ENCODE measurements at regions not wholly inside any gene's neighbourhood (a gene's known extent, or its start where the extent isn't known, plus 50 kb on each side); places are given as distances from the start of the nearest gene placed in this dataset.

DNA sequence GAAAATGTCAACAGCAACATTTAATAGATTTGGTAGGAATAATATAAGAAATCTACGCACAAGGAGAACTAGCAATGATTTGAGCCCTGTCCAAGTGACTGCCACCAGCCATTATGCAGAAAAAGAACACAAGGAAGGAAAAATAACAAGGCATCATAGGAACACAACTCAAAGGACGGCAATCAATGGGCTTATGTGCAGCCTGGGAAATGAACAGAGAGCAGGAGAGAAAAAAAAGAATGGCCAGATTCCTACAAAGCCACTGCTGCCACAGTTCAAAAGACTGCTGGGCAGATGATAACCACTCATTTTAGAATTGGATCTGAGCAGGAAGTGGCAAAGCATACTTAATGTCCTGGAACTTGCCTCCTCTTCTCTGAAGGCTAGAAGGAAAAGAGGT lies 274.3 kb upstream of the CAMK1G start:
- H3K9me3 Mint-ChIP-seq = no peaks in the 10 kb centered on the region
- no peak for ATAC-seq
- no peak for DNase-seq (ENCODE audit: low spot score in 2 of 2)

DNA sequence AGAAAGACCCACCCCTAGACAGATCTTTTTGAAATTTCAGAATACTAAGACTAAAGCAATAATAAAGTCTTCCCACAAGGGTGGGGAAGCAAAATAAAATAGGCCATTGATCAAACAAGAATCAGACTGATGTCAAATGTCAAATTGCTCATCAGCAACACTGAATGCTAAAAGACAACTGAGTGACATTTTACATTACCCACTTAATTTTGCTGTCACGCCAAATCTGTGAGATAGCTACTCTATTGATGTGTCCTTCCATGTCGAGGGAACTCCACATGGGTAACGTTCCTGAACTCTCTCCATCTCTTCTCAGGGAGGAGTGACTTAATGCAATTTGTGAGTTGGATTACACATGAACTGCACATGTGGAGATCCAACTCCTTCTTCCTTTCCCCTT lies 271.7 kb upstream of the CAMK1G start:
- no peak for DNase-seq (ENCODE audit: low spot score in 2 of 2)
- no peak for ATAC-seq
- no peaks in the 10 kb centered on the region for H3K36me3 Mint-ChIP-seq
- no peaks in the 10 kb centered on the region for H3K9me3 Mint-ChIP-seq
- no peak overlapping the region for H3K27ac Mint-ChIP-seq

More for the DNA sequence above, 274.3 kb upstream of the CAMK1G start:
- H3K27ac Mint-ChIP-seq = no peak overlapping the region
- H3K36me3 Mint-ChIP-seq = no peaks in the 10 kb centered on the region

DNA sequence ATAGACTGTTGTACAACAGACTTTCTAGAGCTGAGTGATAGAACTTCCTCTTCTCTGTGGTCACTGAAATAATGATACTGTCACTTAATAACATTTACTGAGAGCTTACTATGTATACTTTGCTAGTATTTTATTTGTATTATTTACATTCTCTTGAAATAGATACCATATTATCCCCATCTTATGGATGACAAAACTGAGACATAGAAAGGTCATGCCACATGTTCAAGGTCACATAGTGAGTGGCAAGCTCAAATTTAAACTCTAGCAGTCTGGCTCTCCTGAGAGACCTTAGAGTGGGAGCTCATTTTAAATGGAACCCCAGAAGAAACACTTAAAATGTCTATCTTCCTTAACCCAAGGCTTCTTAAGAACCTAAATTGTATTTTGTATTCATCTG lies 266.6 kb upstream of the CAMK1G start:
- ATAC-seq = no peak
- Mint-ChIP-seq H3K27ac (no peak overlapping the region), H3K9me3 (peaks cover 0 to 4% of the 10 kb centered on the region in 2 donors), H3K36me3 (no peaks in the 10 kb centered on the region)
- no peak for DNase-seq (ENCODE audit: low spot score in 2 of 2)

DNA sequence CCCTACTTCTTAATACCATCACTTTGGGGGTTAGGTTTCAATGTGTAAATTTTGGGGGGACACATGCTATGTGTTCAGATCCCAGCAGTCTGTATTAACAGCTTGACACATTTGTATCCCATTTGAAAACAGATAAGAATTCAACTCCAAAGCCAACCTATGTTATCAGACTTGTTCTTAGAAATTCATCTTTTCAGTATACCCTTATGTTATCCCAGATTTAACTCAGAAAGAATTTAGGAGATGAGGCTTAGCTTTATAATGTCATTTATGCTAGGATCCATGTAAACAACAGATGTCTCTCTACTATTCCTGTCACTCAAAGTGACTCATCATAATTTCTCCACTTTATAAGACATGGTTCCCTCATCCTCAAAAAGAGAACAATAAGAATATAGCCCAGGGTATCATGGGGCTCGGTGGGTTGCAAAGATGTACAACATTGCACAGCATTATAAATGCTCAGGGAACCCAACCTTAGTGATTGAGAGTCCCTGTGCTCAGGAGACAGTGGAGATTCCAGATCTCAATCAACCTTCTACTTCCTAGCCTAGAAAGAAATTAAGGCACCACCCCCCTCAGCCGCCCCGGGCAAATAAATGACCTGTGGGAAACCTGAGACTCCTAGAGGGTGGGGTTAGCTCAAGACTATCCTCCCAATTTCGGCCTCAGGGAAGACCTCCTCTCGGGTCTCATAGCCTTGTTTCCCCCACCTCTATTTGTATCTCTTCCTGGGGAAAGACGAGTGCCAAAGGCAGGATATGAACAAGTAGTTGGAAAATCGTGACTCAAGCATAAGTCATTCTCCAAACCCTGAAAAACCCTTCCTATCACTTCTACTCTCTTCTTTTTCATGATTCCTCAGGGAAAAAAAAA lies 265.1 kb upstream of the CAMK1G start:
- H3K27ac Mint-ChIP-seq = no peak overlapping the region
- peaks cover 0 to 4% of the 10 kb centered on the region in 2 donors for H3K9me3 Mint-ChIP-seq
- H3K36me3 Mint-ChIP-seq = no peaks in the 10 kb centered on the region
- no peak for ATAC-seq
- no peak for DNase-seq (ENCODE audit: low spot score in 2 of 2)

DNA sequence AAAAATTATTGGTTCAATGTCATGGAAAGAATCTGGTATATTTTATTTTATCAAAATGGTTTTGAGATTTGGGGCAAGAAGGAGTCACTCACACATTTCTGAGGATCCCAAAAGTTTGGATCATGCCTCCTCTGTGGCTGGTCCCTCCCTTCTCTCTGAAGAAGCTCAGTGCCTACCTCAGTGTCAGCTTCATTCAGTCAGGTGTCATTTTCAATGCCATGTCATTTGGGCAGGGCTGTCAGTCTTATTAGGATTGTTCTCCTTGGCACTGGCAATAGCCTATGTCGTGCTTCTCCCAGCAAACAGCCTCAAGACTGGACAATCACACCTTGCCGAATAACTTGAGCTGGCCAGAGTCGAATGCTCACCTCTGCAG lies 264.5 kb upstream of the CAMK1G start:
- H3K27ac Mint-ChIP-seq = no peak overlapping the region
- peaks cover 0 to 4% of the 10 kb centered on the region in 2 donors for H3K9me3 Mint-ChIP-seq
- H3K36me3 Mint-ChIP-seq = no peaks in the 10 kb centered on the region
- DNase-seq (ENCODE audit: low spot score in 2 of 2) = no peak
- no peak for ATAC-seq

DNA sequence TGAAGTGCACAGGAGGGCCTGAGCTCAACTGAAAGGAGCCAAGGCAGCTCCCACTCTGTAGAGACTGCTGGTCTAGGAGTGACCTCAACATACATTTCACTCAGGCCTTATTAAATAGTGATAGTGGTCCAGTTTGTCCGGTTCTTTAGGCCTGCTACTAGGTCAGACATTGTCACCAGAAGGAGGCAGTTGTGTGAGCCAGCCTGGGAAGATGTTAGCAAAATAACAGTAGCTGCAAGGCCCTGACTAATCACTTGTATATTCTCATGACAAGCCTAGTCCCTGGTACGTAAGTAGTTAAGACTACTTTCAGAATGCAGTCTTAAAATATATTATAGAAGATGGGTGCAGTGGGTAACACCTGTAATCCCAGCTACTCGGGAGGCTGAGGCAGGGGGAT lies 264.0 kb upstream of the CAMK1G start:
- ATAC-seq (no peak), DNase-seq (ENCODE audit: low spot score in 2 of 2) (no peak)
- Mint-ChIP-seq H3K9me3 (peaks cover 0 to 4% of the 10 kb centered on the region in 2 donors), H3K27ac (no peak overlapping the region), H3K36me3 (no peaks in the 10 kb centered on the region)

DNA sequence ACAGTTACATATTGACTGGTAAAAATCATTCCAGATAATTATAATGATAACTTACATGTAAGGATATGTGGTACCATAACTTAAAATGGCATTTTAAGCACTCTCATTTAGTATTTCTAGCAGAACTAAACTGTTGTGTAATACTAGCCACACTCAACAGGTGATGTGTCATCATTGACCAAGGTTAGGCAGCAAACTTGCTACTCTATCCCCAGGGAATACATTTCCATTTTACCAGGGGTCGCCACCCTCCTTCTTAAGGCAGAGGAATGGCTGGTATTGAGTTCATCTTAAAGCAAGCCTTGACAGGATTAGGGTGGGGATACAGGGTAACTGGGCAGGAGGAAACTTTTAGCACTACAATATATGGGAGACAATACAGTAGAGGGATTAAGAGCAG lies 259.8 kb upstream of the CAMK1G start:
- Mint-ChIP-seq H3K9me3 (no peaks in the 10 kb centered on the region), H3K27ac (no peak overlapping the region), H3K36me3 (no peaks in the 10 kb centered on the region)
- no peak for ATAC-seq
- DNase-seq (ENCODE audit: low spot score in 2 of 2) = no peak

DNA sequence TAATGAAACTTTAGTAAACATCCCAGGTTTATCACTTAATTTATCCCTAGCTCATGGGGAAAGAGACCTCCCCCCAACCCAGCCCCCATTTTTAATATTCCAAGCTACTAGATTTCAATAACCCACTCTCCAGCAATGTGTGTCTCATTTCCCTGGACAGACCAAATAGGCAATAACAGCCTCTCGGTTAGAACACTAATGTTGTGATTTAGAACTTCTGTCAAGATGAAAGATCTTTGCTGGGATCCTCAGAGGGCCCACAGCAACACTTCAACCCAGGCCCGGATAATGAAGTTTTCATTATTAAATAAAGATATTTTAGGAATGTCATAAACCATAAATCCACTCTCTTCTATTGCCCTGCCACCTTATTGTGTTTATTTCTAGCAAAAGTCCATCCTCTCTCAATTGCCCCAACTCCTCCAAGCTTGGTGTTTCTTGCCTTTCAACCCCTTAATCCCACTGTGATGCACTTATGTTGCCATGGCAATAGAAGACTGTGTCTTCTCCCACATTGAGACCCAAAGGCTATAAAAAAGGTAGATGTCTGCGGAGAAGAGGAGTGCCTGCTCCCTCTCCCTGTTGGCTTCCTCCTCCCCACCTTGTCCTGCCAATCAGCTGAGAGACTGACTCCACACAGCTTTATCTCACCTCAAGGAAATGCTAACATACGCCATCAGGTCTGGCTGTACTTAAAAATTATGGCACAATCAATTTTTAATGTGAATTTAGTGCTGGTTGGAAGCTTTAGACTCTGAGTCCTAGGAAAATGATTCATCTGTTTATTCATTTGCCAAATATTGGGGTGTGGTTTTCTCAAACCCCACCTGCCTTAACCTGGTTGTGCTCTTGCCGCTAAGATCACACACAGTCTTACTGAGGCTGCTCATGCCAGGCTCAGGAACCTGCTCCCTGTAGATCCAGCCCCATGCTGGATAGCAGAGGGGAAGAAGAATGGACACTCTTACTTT lies 258.3 kb upstream of the CAMK1G start:
- ATAC-seq (no peak), DNase-seq (ENCODE audit: low spot score in 2 of 2) (no peak)
- Mint-ChIP-seq H3K9me3 (no peaks in the 10 kb centered on the region), H3K36me3 (no peaks in the 10 kb centered on the region), H3K27ac (no peak overlapping the region)

DNA sequence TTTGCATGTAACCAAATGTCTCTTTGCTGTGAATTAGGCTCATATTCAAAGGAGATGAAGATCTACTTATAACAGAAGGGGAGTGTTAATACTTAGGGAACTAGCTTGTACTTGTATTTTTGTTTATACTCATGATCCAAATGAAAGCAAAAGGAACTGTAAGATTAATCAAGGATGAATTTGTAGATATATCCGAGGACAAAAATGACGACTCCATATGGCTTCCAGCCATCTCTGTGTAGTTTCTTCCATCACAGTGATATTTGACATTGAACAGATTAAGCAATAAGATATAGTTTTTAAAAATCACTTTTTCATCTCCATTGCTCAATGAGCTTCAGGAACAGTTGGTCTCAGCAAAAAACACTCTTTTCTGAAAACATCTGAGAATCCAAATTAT lies 257.4 kb upstream of the CAMK1G start:
- ATAC-seq (no peak), DNase-seq (ENCODE audit: low spot score in 2 of 2) (no peak)
- no peaks in the 10 kb centered on the region for H3K36me3 Mint-ChIP-seq
- no peak overlapping the region for H3K27ac Mint-ChIP-seq
- H3K9me3 Mint-ChIP-seq = no peaks in the 10 kb centered on the region

DNA sequence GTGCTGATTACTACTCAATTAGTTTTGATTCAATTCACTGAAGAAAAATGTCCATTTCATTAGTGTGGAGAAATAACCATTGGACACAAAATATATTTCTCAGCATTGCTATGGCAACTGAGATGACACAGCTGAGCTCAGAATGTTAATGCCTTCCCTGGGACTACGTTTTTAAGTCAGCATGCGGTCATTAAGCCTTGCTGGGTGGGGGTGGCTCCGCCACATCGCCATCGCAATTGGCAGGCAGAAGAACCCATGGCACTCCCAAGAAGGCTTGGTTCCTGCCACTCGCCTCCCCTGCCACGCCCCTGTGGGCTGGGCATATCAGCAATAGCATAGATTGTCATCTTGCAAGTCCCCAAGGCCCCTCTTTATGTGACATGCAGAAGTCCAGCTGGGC lies 256.7 kb upstream of the CAMK1G start:
- Mint-ChIP-seq H3K27ac (no peak overlapping the region), H3K36me3 (no peaks in the 10 kb centered on the region), H3K9me3 (no peaks in the 10 kb centered on the region)
- DNase-seq (ENCODE audit: low spot score in 2 of 2) = no peak
- ATAC-seq = no peak

DNA sequence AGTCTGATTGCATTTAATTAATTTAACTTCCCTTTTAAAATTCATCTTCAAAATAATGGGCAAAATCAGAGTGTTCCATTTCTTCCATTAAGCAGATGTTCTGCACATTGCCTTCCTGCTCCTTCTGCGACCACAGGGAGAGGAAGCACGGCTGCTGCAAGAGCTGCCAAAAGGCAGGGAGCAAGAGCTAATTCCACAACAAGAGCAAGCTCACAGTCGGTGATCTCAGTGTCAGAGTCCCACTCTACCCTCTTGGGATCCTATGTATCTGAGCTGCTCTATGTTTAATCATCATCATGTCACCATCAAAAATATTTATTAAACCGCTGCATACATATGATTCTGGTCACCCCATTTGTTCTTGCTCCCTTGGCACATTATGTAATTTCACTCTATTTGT lies 255.3 kb upstream of the CAMK1G start:
- Mint-ChIP-seq H3K27ac (no peak overlapping the region), H3K36me3 (no peaks in the 10 kb centered on the region), H3K9me3 (no peaks in the 10 kb centered on the region)
- DNase-seq (ENCODE audit: low spot score in 2 of 2) = no peak
- ATAC-seq = no peak

DNA sequence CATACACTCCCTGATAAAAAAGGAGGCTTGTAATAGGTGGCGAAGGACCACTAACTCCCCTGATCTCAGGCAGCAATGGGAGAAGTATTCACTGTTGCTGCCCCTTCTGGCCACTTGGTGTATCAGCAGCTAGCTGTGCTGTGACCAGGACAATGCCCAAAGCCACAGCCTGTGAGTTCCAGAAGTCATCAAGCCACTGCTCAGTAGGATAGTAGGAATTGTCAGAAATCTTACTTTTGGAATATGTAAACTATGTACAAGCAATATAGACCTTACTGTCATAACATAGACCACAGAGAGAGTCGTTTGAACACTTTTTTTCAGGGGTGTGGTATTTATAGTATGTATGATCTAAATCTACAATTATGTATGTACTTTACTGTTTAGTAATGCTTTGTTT lies 248.3 kb upstream of the CAMK1G start:
- peak overlapping the region in 1 of 2 donors; percentile 66 for H3K27ac Mint-ChIP-seq
- DNase-seq (ENCODE audit: low spot score in 2 of 2) (no peak), ATAC-seq (peak in 1 of 2 donors; percentile 61)
- H3K9me3 Mint-ChIP-seq = no peaks in the 10 kb centered on the region
- H3K36me3 Mint-ChIP-seq = no peaks in the 10 kb centered on the region

DNA sequence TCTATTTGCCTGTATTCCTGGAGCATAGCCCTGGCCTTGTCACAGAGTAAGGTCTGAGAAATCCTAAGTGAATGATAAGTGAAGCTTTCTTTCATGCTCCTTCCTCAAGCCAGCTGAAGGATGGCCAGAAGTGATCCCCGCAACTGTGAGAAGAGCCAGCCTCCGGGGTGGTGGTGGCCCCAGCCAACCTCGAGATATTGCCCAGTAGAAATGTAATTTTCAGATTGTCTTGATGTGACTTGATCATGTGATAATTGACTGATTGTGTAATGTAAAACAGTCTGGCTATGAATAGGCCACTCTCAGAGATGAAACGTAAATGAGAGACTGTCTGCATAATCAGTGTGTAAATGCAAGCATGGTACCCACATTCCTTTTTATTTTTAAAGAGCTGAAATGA lies 242.4 kb upstream of the CAMK1G start:
- H3K36me3 Mint-ChIP-seq = no peaks in the 10 kb centered on the region
- ATAC-seq (no peak), DNase-seq (ENCODE audit: low spot score in 2 of 2) (no peak)
- no peaks in the 10 kb centered on the region for H3K9me3 Mint-ChIP-seq
- H3K27ac Mint-ChIP-seq = no peak overlapping the region

DNA sequence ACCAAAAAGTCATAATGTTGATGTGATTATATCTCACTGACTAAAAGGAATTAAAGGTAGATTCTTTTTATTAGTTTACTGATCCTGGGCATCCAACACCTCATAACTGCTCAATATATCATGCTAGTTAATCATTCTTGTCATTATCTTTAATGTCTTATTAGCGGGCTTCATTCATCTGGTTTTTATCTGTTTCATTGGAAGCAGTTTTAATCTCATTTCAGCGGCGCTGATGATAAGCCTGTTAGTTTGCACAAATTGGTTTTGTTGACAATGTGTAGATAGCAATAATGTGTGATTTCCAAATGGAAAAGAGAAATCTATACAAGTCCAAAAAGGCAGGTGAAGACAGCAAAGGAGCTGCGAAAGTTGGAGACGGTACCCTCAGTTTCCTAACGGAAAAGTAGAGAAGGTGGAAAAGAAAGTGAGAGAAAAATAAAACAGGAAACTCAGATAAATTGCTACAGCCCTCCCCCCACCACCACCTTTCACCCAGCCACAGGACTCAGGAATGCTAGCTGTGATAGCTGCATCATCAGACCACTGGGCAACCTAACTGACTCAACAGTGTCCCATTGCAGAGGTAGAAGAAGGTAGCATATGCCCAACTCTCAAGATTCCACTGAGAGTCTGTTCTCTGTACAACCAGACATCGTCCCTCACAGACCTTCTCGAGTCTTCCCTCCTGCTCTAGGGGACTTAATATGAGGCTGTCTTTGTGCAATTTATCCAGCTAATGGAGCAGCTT lies 241.7 kb upstream of the CAMK1G start:
- no peaks in the 10 kb centered on the region for H3K36me3 Mint-ChIP-seq
- ATAC-seq (no peak), DNase-seq (ENCODE audit: low spot score in 2 of 2) (no peak)
- no peaks in the 10 kb centered on the region for H3K9me3 Mint-ChIP-seq
- no peak overlapping the region for H3K27ac Mint-ChIP-seq

DNA sequence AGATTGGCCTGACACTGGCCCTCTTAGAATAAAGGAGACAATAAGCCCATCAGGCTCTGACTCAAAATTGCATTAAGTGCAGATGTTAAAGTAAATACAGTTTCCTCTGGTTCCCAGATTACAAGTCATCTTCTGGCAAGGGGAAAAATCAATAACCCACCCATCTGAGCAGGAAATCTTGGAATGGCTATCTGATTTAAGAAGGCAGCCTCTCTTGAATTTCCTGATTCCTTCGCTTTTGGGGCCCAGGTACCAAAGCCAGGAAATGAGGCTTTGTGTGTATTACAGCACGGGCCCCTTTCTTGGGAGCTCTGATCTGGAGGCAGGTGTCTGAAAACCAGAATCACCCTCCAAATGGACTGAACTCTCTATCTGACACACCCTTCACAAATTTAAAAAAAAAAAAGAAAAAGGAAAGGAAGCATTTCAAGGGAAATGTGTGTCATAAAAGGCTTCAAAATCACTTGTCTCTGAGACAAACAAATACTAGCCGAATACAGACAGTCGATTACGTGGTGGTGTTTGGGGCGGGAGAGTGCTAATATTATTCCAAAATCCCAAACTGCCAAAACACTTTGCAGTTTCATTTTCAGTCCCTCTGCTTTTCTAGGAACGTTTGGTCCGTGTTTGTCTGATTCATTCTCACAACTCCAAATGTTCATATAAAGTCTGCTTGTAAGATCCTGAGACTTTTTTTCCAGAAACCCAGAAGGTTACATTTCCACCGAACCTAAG lies 240.9 kb upstream of the CAMK1G start:
- Mint-ChIP-seq H3K36me3 (no peaks in the 10 kb centered on the region), H3K27ac (no peak overlapping the region), H3K9me3 (no peaks in the 10 kb centered on the region)
- ATAC-seq (no peak), DNase-seq (ENCODE audit: low spot score in 2 of 2) (no peak)

DNA sequence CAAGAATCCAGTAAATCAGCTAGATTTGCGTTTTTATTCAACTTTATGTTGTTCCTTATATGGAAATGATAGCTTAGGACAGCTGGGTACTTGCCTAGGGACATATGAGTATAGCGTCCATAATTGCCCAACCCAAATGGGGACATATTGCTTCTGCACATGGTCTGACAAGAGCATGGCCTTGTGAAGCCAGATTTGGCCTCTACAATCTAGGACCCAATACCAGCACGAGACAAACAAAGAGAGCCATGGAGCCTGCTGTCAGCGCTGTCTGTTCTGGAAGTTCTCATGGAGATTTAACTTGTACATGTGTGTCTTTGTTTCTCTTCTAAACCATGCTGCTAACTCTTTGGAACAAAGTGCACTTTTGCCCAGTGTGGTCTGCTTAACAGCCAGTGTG lies 240.0 kb upstream of the CAMK1G start:
- ATAC-seq = no peak
- DNase-seq (ENCODE audit: low spot score in 2 of 2) = no peak
- no peaks in the 10 kb centered on the region for H3K9me3 Mint-ChIP-seq
- H3K36me3 Mint-ChIP-seq = no peaks in the 10 kb centered on the region
- H3K27ac Mint-ChIP-seq = no peak overlapping the region

Measured in activated naive CD4-positive, alpha-beta T cell treated with anti-CD3 and anti-CD28 coated beads, Interleukin-2, amount 50 U/mL, for 72 hours (primary cell).